ENCODE measurements at regions not wholly inside any gene's neighbourhood (a gene's known extent, or its start where the extent isn't known, plus 50 kb on each side); places are given as distances from the start of the nearest gene placed in this dataset.

DNA sequence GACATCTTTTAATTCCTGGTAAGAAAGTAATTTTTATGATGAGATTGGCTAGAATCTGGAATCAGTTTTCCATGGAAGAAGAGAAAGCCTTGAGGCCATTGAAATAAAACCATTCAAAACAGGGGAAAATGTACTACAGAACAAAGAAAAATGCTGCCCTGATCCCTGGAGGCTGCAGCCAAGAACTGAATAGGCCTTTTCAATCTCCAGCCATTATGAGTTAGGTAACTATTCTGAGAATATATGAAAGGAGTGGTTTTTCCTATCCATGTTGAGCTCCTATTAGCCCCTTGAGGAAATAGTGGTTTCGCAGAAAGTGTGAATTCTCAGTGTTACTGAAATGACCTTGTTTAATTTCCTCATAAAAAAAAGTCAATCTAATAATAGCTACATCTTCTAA, 408.5 kb upstream of the GRAMD2B start:
- H3K36me3 Mint-ChIP-seq (ENCODE audit: low read depth), result no peaks in the 10 kb centered on the region
- H3K4me3 Mint-ChIP-seq, result no peak overlapping the region
- Histone ChIP-seq H3K4me3 (ENCODE audit: low read length) (no peak overlapping the region), H3K36me3 (ENCODE audit: control insufficient read depth, insufficient read depth, low read length) (no peaks in the 10 kb centered on the region), H3K9ac (ENCODE audit: extremely low read depth, low read length, poor library complexity, severe bottlenecking) (peak overlapping the region; percentile 3), H3K4me1 (ENCODE audit: control insufficient read depth, insufficient read depth, low read length) (peaks cover 14% of the 10 kb centered on the region), H3K27ac (ENCODE audit: low read depth, low read length) (no peak overlapping the region), H3K9me3 (ENCODE audit: control insufficient read depth, low read length) (peaks cover 3% of the 10 kb centered on the region), H3K27me3 (ENCODE audit: control insufficient read depth, insufficient read depth, low read length, poor library complexity, severe bottlenecking) (no peaks in the 10 kb centered on the region)
- 69% methylated on average over 1 of the region's 1 CpG; no CpG with 5 or more reads in 1 of the 2 experiments for WGBS, 2 experiments (ENCODE audit: insufficient coverage in 1 of 2, insufficient read length in 1 of 2)
- no peaks in the 10 kb centered on the region for H3K27me3 Mint-ChIP-seq (ENCODE audit: insufficient read depth)
- DNase-seq, result no peak
- no peaks in the 10 kb centered on the region for H3K9me3 Mint-ChIP-seq
- H3K4me1 Mint-ChIP-seq, result peaks cover 44% of the 10 kb centered on the region
- TF ChIP-seq CTCF (conservative IDR thresholded peaks at IDR 0.05), result no peak
- peak overlapping the region; percentile 86 for H3K27ac Mint-ChIP-seq

GRCh38 chr5:126015235-126016181, 407.7 kb upstream of the GRAMD2B start:
- H3K9me3 Mint-ChIP-seq, result peaks cover 4% of the 10 kb centered on the region
- WGBS, 2 experiments (ENCODE audit: insufficient coverage in 1 of 2, insufficient read length in 1 of 2), result 45 to 80% methylated on average over 2 to 7 of the region's 8 CpGs
- DNase-seq, result no peak
- Histone ChIP-seq H3K4me1 (ENCODE audit: control insufficient read depth, insufficient read depth, low read length) (peaks cover 14% of the 10 kb centered on the region), H3K4me3 (ENCODE audit: low read length) (no peak overlapping the region), H3K9me3 (ENCODE audit: control insufficient read depth, low read length) (peaks cover 10% of the 10 kb centered on the region), H3K27me3 (ENCODE audit: control insufficient read depth, insufficient read depth, low read length, poor library complexity, severe bottlenecking) (no peaks in the 10 kb centered on the region), H3K36me3 (ENCODE audit: control insufficient read depth, insufficient read depth, low read length) (no peaks in the 10 kb centered on the region), H3K9ac (ENCODE audit: extremely low read depth, low read length, poor library complexity, severe bottlenecking) (no peak overlapping the region), H3K27ac (ENCODE audit: low read depth, low read length) (peak overlapping the region; percentile 56)
- H3K4me3 Mint-ChIP-seq, result no peak overlapping the region
- no peak for TF ChIP-seq CTCF (conservative IDR thresholded peaks at IDR 0.05)
- no peaks in the 10 kb centered on the region for H3K27me3 Mint-ChIP-seq (ENCODE audit: insufficient read depth)
- peaks cover 42% of the 10 kb centered on the region for H3K4me1 Mint-ChIP-seq
- peaks cover 1% of the 10 kb centered on the region for H3K36me3 Mint-ChIP-seq (ENCODE audit: low read depth)
- H3K27ac Mint-ChIP-seq, result peak overlapping the region; percentile 86

DNA sequence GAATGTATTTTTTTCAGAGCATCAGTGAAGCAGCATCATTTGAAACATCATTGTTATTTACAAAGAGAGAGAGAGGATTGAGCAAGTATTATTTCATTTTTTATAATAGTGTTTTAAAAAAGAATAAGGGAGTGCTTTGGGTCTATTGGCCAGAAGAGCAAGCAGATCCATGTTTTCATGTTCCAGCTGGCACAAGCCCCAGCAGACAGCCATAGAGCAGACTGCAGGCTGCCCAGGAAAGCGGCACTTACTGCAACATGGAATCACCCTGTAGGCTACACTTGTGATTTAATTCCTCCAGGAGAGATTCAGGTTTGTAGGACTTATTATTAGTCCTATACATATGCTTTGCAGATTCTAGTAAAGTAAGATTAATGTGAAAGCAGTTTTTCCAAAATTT, 407.0 kb upstream of the GRAMD2B start:
- Histone ChIP-seq H3K4me3 (ENCODE audit: low read length) (no peak overlapping the region), H3K9me3 (ENCODE audit: control insufficient read depth, low read length) (peaks cover 17% of the 10 kb centered on the region), H3K27me3 (ENCODE audit: control insufficient read depth, insufficient read depth, low read length, poor library complexity, severe bottlenecking) (no peaks in the 10 kb centered on the region), H3K27ac (ENCODE audit: low read depth, low read length) (no peak overlapping the region), H3K9ac (ENCODE audit: extremely low read depth, low read length, poor library complexity, severe bottlenecking) (no peak overlapping the region), H3K4me1 (ENCODE audit: control insufficient read depth, insufficient read depth, low read length) (peaks cover 14% of the 10 kb centered on the region), H3K36me3 (ENCODE audit: control insufficient read depth, insufficient read depth, low read length) (peaks cover 5% of the 10 kb centered on the region)
- 75% methylated on average over 1 of the region's 1 CpG; no CpG with 5 or more reads in 1 of the 2 experiments for WGBS, 2 experiments (ENCODE audit: insufficient coverage in 1 of 2, insufficient read length in 1 of 2)
- no peak for DNase-seq
- Mint-ChIP-seq H3K9me3 (peaks cover 12% of the 10 kb centered on the region), H3K4me1 (peaks cover 42% of the 10 kb centered on the region), H3K27me3 (ENCODE audit: insufficient read depth) (no peaks in the 10 kb centered on the region), H3K27ac (no peak overlapping the region), H3K36me3 (ENCODE audit: low read depth) (peaks cover 7% of the 10 kb centered on the region), H3K4me3 (no peak overlapping the region)
- TF ChIP-seq CTCF (conservative IDR thresholded peaks at IDR 0.05), result no peak
